Neural cell (in vitro differentiated cells): ENCODE measurements at regions not wholly inside any gene's neighbourhood (a gene's known extent, or its start where the extent isn't known, plus 50 kb on each side); places are given as distances from the start of the nearest gene placed in this dataset.

ENCODE experiments used
- H2AFZ ChIP-seq: fragments of 200-600, 300-800 bp; sonication (generic), shearing (Covaris generic); 2 replicates; pipeline ENCODE4 v1.6.0; 2014; ENCODE audit warnings: low read depth, mild to moderate bottlenecking, antibody characterized with exemption, low read length, moderate library complexity
- H3F3A ChIP-seq: fragments of 200-600 bp; shearing (Covaris generic); 2 replicates; pipeline ENCODE4 v1.6.1; 2016; ENCODE audit warnings: mild to moderate bottlenecking, moderate library complexity, mixed read lengths, antibody characterized with exemption, low read length; ENCODE audit not compliant: insufficient read depth, poor library complexity, severe bottlenecking
- H3K27ac ChIP-seq: fragments of 200-600, 300-800 bp; sonication (generic), shearing (Covaris generic); 2 replicates; pipeline ENCODE4 v1.5.1; 2014; ENCODE audit warnings: mild to moderate bottlenecking, low read length, moderate library complexity
- H3K27me3 ChIP-seq: fragments of 300-800, 200-600 bp; sonication (generic), shearing (Covaris generic); 2 replicates; pipeline ENCODE4 v1.6.0; 2014; ENCODE audit warnings: mild to moderate bottlenecking, low read depth, low read length, moderate library complexity; ENCODE audit not compliant: insufficient read depth
- H3K36me3 ChIP-seq: fragments of 300-800, 200-600 bp; sonication (generic), shearing (Covaris generic); 2 replicates; pipeline ENCODE4 v1.5.1; 2014; ENCODE audit warnings: mild to moderate bottlenecking, antibody characterized with exemption, low read length, moderate library complexity; ENCODE audit not compliant: insufficient read depth
- H3K4me2 ChIP-seq: fragments of 300-800, 200-600 bp; sonication (generic), shearing (Covaris generic); 2 replicates; pipeline ENCODE4 v1.6.0; 2014; ENCODE audit warnings: mild to moderate bottlenecking, low read length
- H3K4me3 ChIP-seq: fragments of 300-800, 200-600 bp; sonication (generic), shearing (Covaris generic); 2 replicates; pipeline ENCODE4 v1.5.1; 2014; ENCODE audit warnings: mild to moderate bottlenecking, low read length, moderate library complexity
- H3K79me2 ChIP-seq: fragments of 200-600 bp; shearing (Covaris generic); replicated peaks from 2 replicates; pipeline ENCODE4 v1.6.0; 2014; ENCODE audit warnings: mild to moderate bottlenecking, low read length, moderate library complexity; ENCODE audit not compliant: insufficient read depth
- H3K9ac ChIP-seq: fragments of 300-800, 200-600 bp; sonication (generic), shearing (Covaris generic); 2 replicates; pipeline ENCODE4 v1.6.1; 2016; ENCODE audit warnings: mild to moderate bottlenecking, low read length, mixed read lengths
- H3K9me2 ChIP-seq: fragments of 200-600 bp; shearing (Covaris generic); 2 replicates; pipeline ENCODE4 v1.6.1; 2016; ENCODE audit warnings: mild to moderate bottlenecking, low read length, mixed read lengths; ENCODE audit not compliant: insufficient read depth
- H3K9me3 ChIP-seq: fragments of 200-600, 300-800 bp; sonication (generic), shearing (Covaris generic); 2 replicates; pipeline ENCODE4 v1.6.1; 2016; ENCODE audit warnings: mild to moderate bottlenecking, mixed run types, low read length, moderate library complexity, mixed read lengths
- H4K20me1 ChIP-seq: fragments of 200-600 bp; shearing (Covaris generic); 2 replicates; pipeline ENCODE4 v1.6.1; 2016; ENCODE audit warnings: mild to moderate bottlenecking, mixed run types; ENCODE audit not compliant: insufficient read depth
- EP300 ChIP-seq: fragments of 450-650 bp; conservative IDR thresholded peaks from 2 replicates; pipeline ENCODE4 v1.6.1; 2014; ENCODE audit warnings: antibody characterized with exemption, mild to moderate bottlenecking, moderate library complexity; ENCODE audit not compliant: poor library complexity, severe bottlenecking
- EZH2 ChIP-seq: fragments of 200-600, 300-800 bp; shearing (Covaris generic), sonication (generic); IDR thresholded peaks from 2 replicates; pipeline ENCODE4 v1.6.1; 2014; ENCODE audit warnings: antibody characterized with exemption, low read length, borderline replicate concordance, mild to moderate bottlenecking; ENCODE audit not compliant: insufficient read depth, poor library complexity, severe bottlenecking
- POLR2AphosphoS5 ChIP-seq: IDR thresholded peaks from 2 replicates; pipeline ENCODE4 v1.6.1; 2012
- RAD21 ChIP-seq: fragments of 450-650 bp; conservative IDR thresholded peaks from 2 replicates; pipeline ENCODE4 v1.6.1; 2014; ENCODE audit warnings: antibody characterized with exemption, mild to moderate bottlenecking, moderate library complexity
- SMC3 ChIP-seq: fragments of 450-650 bp; conservative IDR thresholded peaks from 2 replicates; pipeline ENCODE4 v1.6.1; 2014; ENCODE audit warnings: antibody characterized with exemption, mild to moderate bottlenecking, moderate library complexity; ENCODE audit not compliant: poor library complexity
- TAF1 ChIP-seq: IDR thresholded peaks from 2 replicates; pipeline ENCODE4 v1.6.1; 2012; ENCODE audit warnings: low read depth
- TF ChIP-seq, protein P1 (sequence below): IDR thresholded peaks from 2 replicates; pipeline ENCODE4 v1.6.1; 2012; ENCODE audit warnings: borderline replicate concordance
- TF ChIP-seq, protein P2 (sequence below): fragments of 450-650 bp; IDR thresholded peaks from 2 replicates; pipeline ENCODE4 v1.5.1; 2014; ENCODE audit warnings: antibody characterized with exemption, mild to moderate bottlenecking, moderate library complexity; ENCODE audit not compliant: poor library complexity, severe bottlenecking

GRCh38 chr2:217267758-217268157, 407.9 kb upstream of the TNP1 start:
- TF ChIP-seq, protein P1, sequence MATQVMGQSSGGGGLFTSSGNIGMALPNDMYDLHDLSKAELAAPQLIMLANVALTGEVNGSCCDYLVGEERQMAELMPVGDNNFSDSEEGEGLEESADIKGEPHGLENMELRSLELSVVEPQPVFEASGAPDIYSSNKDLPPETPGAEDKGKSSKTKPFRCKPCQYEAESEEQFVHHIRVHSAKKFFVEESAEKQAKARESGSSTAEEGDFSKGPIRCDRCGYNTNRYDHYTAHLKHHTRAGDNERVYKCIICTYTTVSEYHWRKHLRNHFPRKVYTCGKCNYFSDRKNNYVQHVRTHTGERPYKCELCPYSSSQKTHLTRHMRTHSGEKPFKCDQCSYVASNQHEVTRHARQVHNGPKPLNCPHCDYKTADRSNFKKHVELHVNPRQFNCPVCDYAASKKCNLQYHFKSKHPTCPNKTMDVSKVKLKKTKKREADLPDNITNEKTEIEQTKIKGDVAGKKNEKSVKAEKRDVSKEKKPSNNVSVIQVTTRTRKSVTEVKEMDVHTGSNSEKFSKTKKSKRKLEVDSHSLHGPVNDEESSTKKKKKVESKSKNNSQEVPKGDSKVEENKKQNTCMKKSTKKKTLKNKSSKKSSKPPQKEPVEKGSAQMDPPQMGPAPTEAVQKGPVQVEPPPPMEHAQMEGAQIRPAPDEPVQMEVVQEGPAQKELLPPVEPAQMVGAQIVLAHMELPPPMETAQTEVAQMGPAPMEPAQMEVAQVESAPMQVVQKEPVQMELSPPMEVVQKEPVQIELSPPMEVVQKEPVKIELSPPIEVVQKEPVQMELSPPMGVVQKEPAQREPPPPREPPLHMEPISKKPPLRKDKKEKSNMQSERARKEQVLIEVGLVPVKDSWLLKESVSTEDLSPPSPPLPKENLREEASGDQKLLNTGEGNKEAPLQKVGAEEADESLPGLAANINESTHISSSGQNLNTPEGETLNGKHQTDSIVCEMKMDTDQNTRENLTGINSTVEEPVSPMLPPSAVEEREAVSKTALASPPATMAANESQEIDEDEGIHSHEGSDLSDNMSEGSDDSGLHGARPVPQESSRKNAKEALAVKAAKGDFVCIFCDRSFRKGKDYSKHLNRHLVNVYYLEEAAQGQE, result no peak
- TF ChIP-seq POLR2AphosphoS5, result no peak
- no peak for TF ChIP-seq TAF1
- no peak for TF ChIP-seq EP300
- Histone ChIP-seq H3K9me3 (no peaks in the 10 kb centered on the region), H3K79me2 (no peaks in the 10 kb centered on the region), H3K4me3 (no peak overlapping the region), H3K9ac (no peak overlapping the region), H3K27me3 (no peaks in the 10 kb centered on the region), H3K36me3 (no peaks in the 10 kb centered on the region), H3F3A (no peaks in the 10 kb centered on the region), H2AFZ (no peak overlapping the region), H3K27ac (no peak overlapping the region), H3K4me2 (no peak overlapping the region), H3K9me2 (no peaks in the 10 kb centered on the region), H4K20me1 (no peaks in the 10 kb centered on the region)

DNA sequence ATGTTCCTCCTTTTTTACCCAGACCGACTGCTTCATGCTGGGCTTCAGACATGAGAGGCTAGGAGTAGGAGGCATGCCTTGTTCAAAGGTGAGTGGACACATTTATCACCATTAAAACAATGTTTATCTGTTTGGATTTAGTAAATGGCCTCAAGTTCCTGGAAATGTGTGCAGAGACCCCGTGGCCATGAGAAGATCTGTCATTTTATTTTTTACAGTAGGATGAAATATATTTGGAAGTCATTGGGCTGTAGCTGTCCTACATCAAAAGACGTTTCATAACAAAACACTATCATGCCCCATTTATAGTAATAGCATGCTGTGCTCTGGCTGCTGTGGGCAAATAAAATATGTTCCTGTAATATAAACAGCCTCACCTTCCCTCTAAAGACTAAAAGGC, 403.9 kb upstream of the TNP1 start:
- Histone ChIP-seq H3K9me3 (no peaks in the 10 kb centered on the region), H3K27me3 (no peaks in the 10 kb centered on the region)
- TF ChIP-seq SMC3 (no peak), EZH2 (no peak), TAF1 (no peak), POLR2AphosphoS5 (no peak), RAD21 (no peak), EP300 (no peak)
- TF ChIP-seq, protein P1, result no peak
- TF ChIP-seq, protein P2, sequence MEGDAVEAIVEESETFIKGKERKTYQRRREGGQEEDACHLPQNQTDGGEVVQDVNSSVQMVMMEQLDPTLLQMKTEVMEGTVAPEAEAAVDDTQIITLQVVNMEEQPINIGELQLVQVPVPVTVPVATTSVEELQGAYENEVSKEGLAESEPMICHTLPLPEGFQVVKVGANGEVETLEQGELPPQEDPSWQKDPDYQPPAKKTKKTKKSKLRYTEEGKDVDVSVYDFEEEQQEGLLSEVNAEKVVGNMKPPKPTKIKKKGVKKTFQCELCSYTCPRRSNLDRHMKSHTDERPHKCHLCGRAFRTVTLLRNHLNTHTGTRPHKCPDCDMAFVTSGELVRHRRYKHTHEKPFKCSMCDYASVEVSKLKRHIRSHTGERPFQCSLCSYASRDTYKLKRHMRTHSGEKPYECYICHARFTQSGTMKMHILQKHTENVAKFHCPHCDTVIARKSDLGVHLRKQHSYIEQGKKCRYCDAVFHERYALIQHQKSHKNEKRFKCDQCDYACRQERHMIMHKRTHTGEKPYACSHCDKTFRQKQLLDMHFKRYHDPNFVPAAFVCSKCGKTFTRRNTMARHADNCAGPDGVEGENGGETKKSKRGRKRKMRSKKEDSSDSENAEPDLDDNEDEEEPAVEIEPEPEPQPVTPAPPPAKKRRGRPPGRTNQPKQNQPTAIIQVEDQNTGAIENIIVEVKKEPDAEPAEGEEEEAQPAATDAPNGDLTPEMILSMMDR, result no peak

More for the DNA sequence above, 403.9 kb upstream of the TNP1 start:
- Histone ChIP-seq H3K9ac (no peak overlapping the region), H3K4me2 (no peak overlapping the region), H3K4me3 (no peak overlapping the region), H4K20me1 (no peaks in the 10 kb centered on the region), H3K79me2 (no peaks in the 10 kb centered on the region), H3F3A (no peaks in the 10 kb centered on the region), H3K36me3 (no peaks in the 10 kb centered on the region), H2AFZ (no peak overlapping the region), H3K9me2 (no peaks in the 10 kb centered on the region), H3K27ac (no peak overlapping the region)
